ENCODE measurements at regions not wholly inside any gene's neighbourhood (a gene's known extent, or its start where the extent isn't known, plus 50 kb on each side); places are given as distances from the start of the nearest gene placed in this dataset.
"Not testable (repeated sequence)": the region's sequence is repeated elsewhere in the genome, so short reads cannot be mapped to it uniquely, and the experiment has no call there.

DNA sequence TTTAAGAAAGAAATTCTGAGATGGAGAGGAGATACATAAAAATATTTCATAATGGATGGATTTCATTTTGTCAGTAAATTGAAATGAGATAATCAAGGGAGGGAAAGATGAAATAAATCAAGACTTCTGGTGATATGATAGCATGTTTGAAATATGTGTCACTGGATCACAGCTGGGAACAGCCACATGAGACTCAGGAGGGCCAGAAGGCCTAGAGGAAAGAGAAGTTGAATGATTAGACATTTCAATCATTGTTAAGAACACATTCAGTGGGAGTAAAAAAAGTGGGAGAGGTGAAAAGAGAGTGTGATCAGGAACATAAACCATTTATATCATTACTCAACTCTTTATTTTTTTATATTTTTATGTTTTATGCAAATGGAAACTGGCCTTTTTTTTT lies 933.4 kb downstream of the KCNJ2 start:
- Histone ChIP-seq H3K27me3 (ENCODE audit: low read depth) (no peaks in the 10 kb centered on the region), H3K36me3 (no peaks in the 10 kb centered on the region), H3K27ac (replicated peaks) (no peak overlapping the region), H3K4me3 (no peak overlapping the region), H3K9me3 (replicated peaks) (no peaks in the 10 kb centered on the region), H3K4me1 (no peaks in the 10 kb centered on the region)
- no peak for DNase-seq
- TF ChIP-seq, protein P1, sequence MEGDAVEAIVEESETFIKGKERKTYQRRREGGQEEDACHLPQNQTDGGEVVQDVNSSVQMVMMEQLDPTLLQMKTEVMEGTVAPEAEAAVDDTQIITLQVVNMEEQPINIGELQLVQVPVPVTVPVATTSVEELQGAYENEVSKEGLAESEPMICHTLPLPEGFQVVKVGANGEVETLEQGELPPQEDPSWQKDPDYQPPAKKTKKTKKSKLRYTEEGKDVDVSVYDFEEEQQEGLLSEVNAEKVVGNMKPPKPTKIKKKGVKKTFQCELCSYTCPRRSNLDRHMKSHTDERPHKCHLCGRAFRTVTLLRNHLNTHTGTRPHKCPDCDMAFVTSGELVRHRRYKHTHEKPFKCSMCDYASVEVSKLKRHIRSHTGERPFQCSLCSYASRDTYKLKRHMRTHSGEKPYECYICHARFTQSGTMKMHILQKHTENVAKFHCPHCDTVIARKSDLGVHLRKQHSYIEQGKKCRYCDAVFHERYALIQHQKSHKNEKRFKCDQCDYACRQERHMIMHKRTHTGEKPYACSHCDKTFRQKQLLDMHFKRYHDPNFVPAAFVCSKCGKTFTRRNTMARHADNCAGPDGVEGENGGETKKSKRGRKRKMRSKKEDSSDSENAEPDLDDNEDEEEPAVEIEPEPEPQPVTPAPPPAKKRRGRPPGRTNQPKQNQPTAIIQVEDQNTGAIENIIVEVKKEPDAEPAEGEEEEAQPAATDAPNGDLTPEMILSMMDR (IDR thresholded peaks at IDR 0.05; ENCODE audit: borderline replicate concordance), result no peak
- intact Hi-C loops (cut with micrococcal nuclease), result no loop called here

DNA sequence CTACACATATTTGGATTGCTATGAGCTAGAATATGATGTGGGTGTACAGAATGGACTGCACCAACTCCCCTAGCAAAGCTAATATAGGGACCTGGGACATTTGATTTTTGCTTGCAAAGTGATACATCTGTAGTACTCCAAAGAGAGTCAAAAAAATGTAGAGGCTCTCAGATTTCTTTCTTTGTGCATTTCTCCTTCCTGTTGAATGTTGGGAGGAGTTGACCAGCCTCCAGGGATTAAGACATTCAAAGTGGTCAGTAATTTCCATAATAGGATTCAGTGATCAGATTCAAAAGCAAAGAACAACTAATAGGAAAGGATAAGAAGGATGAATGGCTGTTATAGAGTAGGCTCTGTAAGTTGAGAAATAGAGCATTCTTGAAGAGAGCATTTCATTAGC lies 934.9 kb downstream of the KCNJ2 start:
- Histone ChIP-seq H3K4me3 (no peak overlapping the region), H3K9me3 (replicated peaks) (no peaks in the 10 kb centered on the region), H3K27me3 (ENCODE audit: low read depth) (no peaks in the 10 kb centered on the region), H3K4me1 (no peaks in the 10 kb centered on the region), H3K36me3 (no peaks in the 10 kb centered on the region), H3K27ac (replicated peaks) (no peak overlapping the region)
- TF ChIP-seq, protein P1 (IDR thresholded peaks at IDR 0.05; ENCODE audit: borderline replicate concordance), result no peak
- DNase-seq, result no peak
- intact Hi-C loops (cut with micrococcal nuclease), result no loop called here

DNA sequence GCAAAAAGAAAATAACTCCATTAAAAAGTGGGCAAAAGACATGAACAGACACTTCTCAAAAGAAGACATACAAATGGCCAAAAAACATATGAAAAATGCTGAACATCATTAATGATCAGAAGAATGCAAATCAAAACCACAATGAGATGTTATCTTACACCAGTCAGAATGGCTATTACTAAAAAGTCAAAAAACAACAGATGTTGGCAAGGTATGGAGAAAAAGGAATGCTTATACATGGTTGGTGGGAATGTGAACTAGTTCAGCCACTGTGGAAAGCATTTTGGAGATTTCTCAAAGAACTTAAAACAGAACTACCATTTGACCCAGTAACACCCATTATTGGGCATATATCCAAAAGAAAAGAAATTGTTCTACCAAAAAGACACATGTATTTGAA lies 936.7 kb downstream of the KCNJ2 start:
- H3K36me3 ChIP-seq; H3K4me3 ChIP-seq; H3K4me1 ChIP-seq; H3K27me3 ChIP-seq (ENCODE audit: low read depth); H3K9me3 ChIP-seq (replicated peaks); H3K27ac ChIP-seq (replicated peaks); intact Hi-C loops (cut with micrococcal nuclease); DNase-seq: not testable (repeated sequence)

DNA sequence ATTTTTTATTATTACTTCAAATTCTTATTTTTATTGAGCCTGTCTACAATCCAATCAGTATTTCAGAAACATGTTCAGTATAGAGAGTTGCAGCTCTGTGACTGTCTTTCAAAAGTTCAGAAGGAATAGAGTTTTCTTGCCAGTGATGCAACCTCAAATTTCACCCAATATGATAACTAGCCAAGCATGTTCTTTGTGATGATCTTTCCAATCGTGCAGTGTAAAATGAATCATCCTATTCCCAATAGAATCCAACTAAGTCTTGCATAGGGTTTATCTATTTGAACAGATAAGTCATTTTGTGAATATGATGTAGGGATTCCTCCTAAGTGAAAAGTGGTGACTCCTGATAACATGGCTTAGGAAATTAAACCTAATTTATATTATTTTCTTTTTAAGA lies 937.8 kb downstream of the KCNJ2 start:
- DNase-seq, result no peak
- Histone ChIP-seq H3K27me3 (ENCODE audit: low read depth) (no peaks in the 10 kb centered on the region), H3K27ac (replicated peaks) (no peak overlapping the region), H3K4me3 (no peak overlapping the region), H3K4me1 (no peaks in the 10 kb centered on the region), H3K9me3 (replicated peaks) (no peaks in the 10 kb centered on the region), H3K36me3 (no peaks in the 10 kb centered on the region)
- TF ChIP-seq, protein P1 (IDR thresholded peaks at IDR 0.05; ENCODE audit: borderline replicate concordance), result no peak
- intact Hi-C loops (cut with micrococcal nuclease), result no loop called here

DNA sequence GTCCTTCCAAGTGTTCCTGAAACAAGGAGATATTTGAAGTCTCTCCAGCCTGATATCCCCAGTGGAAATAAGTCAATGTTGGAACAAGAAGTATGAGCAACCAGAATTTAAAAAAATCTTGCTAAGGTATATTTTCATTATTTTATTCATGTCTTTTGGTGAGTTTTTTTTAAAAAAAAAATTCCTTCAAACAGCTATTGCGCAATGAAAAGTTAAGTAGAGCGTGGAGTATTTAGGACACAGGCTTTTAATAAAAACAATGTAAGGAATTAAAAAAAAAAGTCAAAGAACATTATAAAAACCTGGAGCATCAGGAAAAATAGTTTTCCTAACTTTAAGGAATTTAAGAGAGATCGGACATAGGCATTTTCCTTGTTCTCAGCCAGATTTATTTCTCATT lies 940.4 kb downstream of the KCNJ2 start:
- no peak for DNase-seq
- intact Hi-C loops (cut with micrococcal nuclease), result loop anchor here (10.0 kb wide), 1 partner anchor 1435 kb away; no protein-coding TSS in a partner anchor
- no peak overlapping the region for H3K27ac ChIP-seq (replicated peaks)

DNA sequence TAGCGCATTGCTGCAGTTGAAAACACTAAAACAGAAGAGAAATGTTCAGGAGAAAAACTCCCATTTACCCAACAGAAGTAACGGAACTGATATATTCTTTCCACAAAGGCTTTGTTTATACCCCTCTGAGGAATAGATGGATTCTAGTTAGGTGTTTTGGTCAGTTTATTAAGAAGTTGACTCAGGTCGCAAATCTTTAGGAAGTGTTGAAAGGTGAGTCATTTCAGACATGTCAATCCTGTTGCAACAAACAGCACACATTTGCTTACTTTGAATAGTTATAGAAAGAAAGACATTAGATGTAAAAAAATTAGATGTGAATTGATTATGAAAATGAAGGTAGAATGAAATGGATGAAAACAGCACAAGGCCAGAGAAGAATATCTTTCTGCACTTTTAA lies 941.0 kb downstream of the KCNJ2 start:
- H3K4me3 ChIP-seq, result no peak overlapping the region
- no peaks in the 10 kb centered on the region for H3K36me3 ChIP-seq
- peaks cover 17% of the 10 kb centered on the region for H3K27me3 ChIP-seq (ENCODE audit: low read depth)
- H3K4me1 ChIP-seq, result no peaks in the 10 kb centered on the region
- H3K9me3 ChIP-seq (replicated peaks), result no peaks in the 10 kb centered on the region
- no peak overlapping the region for H3K27ac ChIP-seq (replicated peaks)
- intact Hi-C loops (cut with micrococcal nuclease), result loop anchor here (10.0 kb wide), 1 partner anchor 1434 kb away; no protein-coding TSS in a partner anchor
- TF ChIP-seq, protein P1 (IDR thresholded peaks at IDR 0.05; ENCODE audit: borderline replicate concordance), result no peak
- DNase-seq, result no peak

More for the DNA sequence above, 940.4 kb downstream of the KCNJ2 start:
- TF ChIP-seq, protein P1 (IDR thresholded peaks at IDR 0.05; ENCODE audit: borderline replicate concordance), result no peak
- Histone ChIP-seq H3K36me3 (no peaks in the 10 kb centered on the region), H3K4me1 (no peaks in the 10 kb centered on the region), H3K9me3 (replicated peaks) (no peaks in the 10 kb centered on the region), H3K4me3 (no peak overlapping the region), H3K27me3 (ENCODE audit: low read depth) (peaks cover 11% of the 10 kb centered on the region)
